ENCODE measurements at regions not wholly inside any gene's neighbourhood (a gene's known extent, or its start where the extent isn't known, plus 50 kb on each side); places are given as distances from the start of the nearest gene placed in this dataset.
"Not testable (repeated sequence)": the region's sequence is repeated elsewhere in the genome, so short reads cannot be mapped to it uniquely, and the experiment has no call there.

DNA sequence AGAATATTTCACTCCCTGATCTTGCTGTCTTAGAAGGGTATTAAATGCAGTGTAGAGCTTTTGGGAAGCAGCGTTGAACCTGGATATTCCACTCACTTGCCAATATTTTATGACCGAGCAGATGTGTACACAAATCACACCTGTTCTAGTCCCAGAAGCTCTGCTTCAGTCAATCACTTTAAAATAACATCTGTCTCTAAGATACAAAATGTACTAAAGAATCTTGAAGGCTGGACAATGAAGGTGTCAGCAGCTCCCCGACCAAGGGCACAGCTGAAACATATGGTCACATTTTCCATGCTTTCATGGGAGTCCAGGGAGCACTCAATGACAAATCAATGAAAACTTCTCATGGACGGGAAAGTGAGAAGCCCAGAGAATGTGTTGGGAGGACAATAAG is 668.3 kb downstream of the PRIM2 start:
- TF ChIP-seq, protein P1, sequence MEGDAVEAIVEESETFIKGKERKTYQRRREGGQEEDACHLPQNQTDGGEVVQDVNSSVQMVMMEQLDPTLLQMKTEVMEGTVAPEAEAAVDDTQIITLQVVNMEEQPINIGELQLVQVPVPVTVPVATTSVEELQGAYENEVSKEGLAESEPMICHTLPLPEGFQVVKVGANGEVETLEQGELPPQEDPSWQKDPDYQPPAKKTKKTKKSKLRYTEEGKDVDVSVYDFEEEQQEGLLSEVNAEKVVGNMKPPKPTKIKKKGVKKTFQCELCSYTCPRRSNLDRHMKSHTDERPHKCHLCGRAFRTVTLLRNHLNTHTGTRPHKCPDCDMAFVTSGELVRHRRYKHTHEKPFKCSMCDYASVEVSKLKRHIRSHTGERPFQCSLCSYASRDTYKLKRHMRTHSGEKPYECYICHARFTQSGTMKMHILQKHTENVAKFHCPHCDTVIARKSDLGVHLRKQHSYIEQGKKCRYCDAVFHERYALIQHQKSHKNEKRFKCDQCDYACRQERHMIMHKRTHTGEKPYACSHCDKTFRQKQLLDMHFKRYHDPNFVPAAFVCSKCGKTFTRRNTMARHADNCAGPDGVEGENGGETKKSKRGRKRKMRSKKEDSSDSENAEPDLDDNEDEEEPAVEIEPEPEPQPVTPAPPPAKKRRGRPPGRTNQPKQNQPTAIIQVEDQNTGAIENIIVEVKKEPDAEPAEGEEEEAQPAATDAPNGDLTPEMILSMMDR (IDR thresholded peaks at IDR 0.05), result not testable (repeated sequence)
- not testable (repeated sequence) for TF ChIP-seq ZFX (IDR thresholded peaks at IDR 0.05; ENCODE audit: borderline replicate concordance)

Data from 22Rv1 (cell line).